Gastrocnemius medialis (tissue), 4 donors: ENCODE measurements at regions not wholly inside any gene's neighbourhood (a gene's known extent, or its start where the extent isn't known, plus 50 kb on each side); places are given as distances from the start of the nearest gene placed in this dataset.

Source experiments
- POLR2A ChIP-seq, 2 donors: fragments of 450-650 bp; IDR thresholded peaks; one replicate each; pipeline ENCODE4 v1.6.1; 2017; ENCODE audit warnings: antibody characterized with exemption in 2 of 2, mild to moderate bottlenecking in 2 of 2, moderate library complexity in 2 of 2
- TF ChIP-seq, protein P1 (sequence below), 5 experiments: fragments of 450-650 bp in 3 of 5; fragments of 200-600 bp in 2 of 5; sonication (generic) in 2 of 5; IDR thresholded peaks in 4 of 5; conservative IDR thresholded peaks in 1 of 5; 1 replicate in 4 of 5; 2 replicates in 1 of 5; pipeline ENCODE4 v1.5.1; 2016 to 2019; ENCODE audit warnings: antibody characterized with exemption in 5 of 5, mild to moderate bottlenecking in 3 of 5, moderate library complexity in 3 of 5

DNA sequence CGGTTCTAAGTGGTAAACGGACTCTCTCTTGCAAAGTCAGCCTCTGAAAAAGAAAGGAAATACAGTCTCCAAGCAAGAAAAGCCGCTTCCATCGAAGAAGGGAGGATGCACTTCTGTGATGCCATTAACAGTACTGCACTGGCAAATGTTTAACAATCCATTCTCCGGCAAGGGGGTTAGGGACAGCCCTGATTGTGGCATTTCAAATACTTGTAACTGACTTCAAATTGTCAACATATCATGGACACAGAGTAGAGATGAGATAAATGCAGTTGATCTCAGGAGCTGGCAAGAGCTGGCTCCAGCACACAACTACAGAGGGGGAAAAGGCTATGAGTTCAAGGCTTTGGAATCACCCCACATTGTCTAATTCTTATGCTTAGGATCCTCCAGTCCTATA, 146.8 kb downstream of the SLC7A11 start:
- TF ChIP-seq POLR2A (IDR thresholded peaks at IDR 0.05): no peak
- TF ChIP-seq, protein P1, sequence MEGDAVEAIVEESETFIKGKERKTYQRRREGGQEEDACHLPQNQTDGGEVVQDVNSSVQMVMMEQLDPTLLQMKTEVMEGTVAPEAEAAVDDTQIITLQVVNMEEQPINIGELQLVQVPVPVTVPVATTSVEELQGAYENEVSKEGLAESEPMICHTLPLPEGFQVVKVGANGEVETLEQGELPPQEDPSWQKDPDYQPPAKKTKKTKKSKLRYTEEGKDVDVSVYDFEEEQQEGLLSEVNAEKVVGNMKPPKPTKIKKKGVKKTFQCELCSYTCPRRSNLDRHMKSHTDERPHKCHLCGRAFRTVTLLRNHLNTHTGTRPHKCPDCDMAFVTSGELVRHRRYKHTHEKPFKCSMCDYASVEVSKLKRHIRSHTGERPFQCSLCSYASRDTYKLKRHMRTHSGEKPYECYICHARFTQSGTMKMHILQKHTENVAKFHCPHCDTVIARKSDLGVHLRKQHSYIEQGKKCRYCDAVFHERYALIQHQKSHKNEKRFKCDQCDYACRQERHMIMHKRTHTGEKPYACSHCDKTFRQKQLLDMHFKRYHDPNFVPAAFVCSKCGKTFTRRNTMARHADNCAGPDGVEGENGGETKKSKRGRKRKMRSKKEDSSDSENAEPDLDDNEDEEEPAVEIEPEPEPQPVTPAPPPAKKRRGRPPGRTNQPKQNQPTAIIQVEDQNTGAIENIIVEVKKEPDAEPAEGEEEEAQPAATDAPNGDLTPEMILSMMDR (IDR thresholded peaks at IDR 0.05 in 4 of 5, conservative IDR thresholded peaks at IDR 0.05 in 1 of 5): no peak
